GM23248 (cell line): ENCODE measurements at regions not wholly inside any gene's neighbourhood (a gene's known extent, or its start where the extent isn't known, plus 50 kb on each side); places are given as distances from the start of the nearest gene placed in this dataset.
A peak's percentile ranks its signal among the peaks of the same experiment; 100 is the strongest.

Experiments
- DNase-seq: peaks from one replicate; pipeline ENCODE4 v3.0.0-alpha.2; 2015
- H2AFZ ChIP-seq: fragments of 200-600 bp; sonication (generic); 2 replicates; pipeline ENCODE4 v1.6.1; 2016; ENCODE audit warnings: antibody characterized with exemption
- H3F3A ChIP-seq: fragments of 200-600 bp; sonication (generic); 2 replicates; pipeline ENCODE4 v1.6.1; 2016; ENCODE audit warnings: mild to moderate bottlenecking, antibody characterized with exemption, mixed run types; ENCODE audit not compliant: insufficient read depth
- H3K27ac ChIP-seq: fragments of 200-600 bp; sonication (generic); 2 replicates; pipeline ENCODE4 v1.5.1; 2016; ENCODE audit warnings: mild to moderate bottlenecking
- H3K27me3 ChIP-seq: fragments of 200-600 bp; sonication (generic); replicated peaks from 2 replicates; pipeline ENCODE4 v1.6.1; 2016; ENCODE audit warnings: mild to moderate bottlenecking; ENCODE audit not compliant: insufficient read depth
- H3K36me3 ChIP-seq: fragments of 200-600 bp; sonication (generic); 2 replicates; pipeline ENCODE4 v1.6.1; 2016; ENCODE audit warnings: low read depth, mild to moderate bottlenecking
- H3K4me1 ChIP-seq: fragments of 200-600 bp; sonication (generic); 2 replicates; pipeline ENCODE4 v1.6.1; 2016; ENCODE audit warnings: mild to moderate bottlenecking; ENCODE audit not compliant: insufficient read depth
- H3K4me2 ChIP-seq: fragments of 200-600 bp; sonication (generic); one replicate; pipeline ENCODE4 v1.6.1; 2016; ENCODE audit warnings: mild to moderate bottlenecking; ENCODE audit not compliant: unreplicated experiment
- H3K4me3 ChIP-seq: fragments of 200-600 bp; sonication (generic); 2 replicates; pipeline ENCODE4 v1.5.1; 2016; ENCODE audit warnings: mild to moderate bottlenecking
- H3K79me2 ChIP-seq: fragments of 200-600 bp; sonication (generic); 2 replicates; pipeline ENCODE4 v1.6.1; 2016; ENCODE audit warnings: mild to moderate bottlenecking; ENCODE audit not compliant: insufficient read depth
- H3K9ac ChIP-seq: fragments of 200-600 bp; sonication (generic); 2 replicates; pipeline ENCODE4 v1.6.1; 2016; ENCODE audit warnings: mild to moderate bottlenecking
- H3K9me2 ChIP-seq: fragments of 200-600 bp; sonication (generic); 2 replicates; pipeline ENCODE4 v1.6.1; 2016; ENCODE audit warnings: mixed run types, mild to moderate bottlenecking, moderate library complexity; ENCODE audit not compliant: insufficient read depth
- H3K9me3 ChIP-seq: fragments of 200-600 bp; sonication (generic); one replicate; pipeline ENCODE4 v1.6.1; 2017; ENCODE audit warnings: low read depth
- H4K20me1 ChIP-seq: fragments of 200-600 bp; sonication (generic); 2 replicates; pipeline ENCODE4 v1.6.0; 2016; ENCODE audit not compliant: insufficient read depth
- EZH2 ChIP-seq: fragments of 200-600 bp; sonication (generic); IDR thresholded peaks from 2 replicates; pipeline ENCODE4 v1.6.1; 2018; ENCODE audit warnings: antibody characterized with exemption, mild to moderate bottlenecking; ENCODE audit not compliant: insufficient read depth, poor library complexity, severe bottlenecking
- EZH2phosphoT487 ChIP-seq: fragments of 200-600 bp; sonication (generic); IDR thresholded peaks from 2 replicates; pipeline ENCODE4 v1.6.1; 2018; ENCODE audit warnings: antibody characterized with exemption, moderate library complexity, mild to moderate bottlenecking, low read depth; ENCODE audit not compliant: insufficient read depth
- WGBS, 2 experiments: methylation state at CpG; one replicate each; pipeline ENCODE4 v1.1.6; 2015 to 2017; ENCODE audit warnings: low lambda C conversion rate in 2 of 2, low coverage in 1 of 2; ENCODE audit errors: missing lambda C conversion rate in 2 of 2; 5-methylcytosine and 5-hydroxymethylcytosine counted together
- in situ Hi-C: fragments of 300-500 bp; cut with MboI; formaldehyde crosslinking; loops from 2 replicates; pipeline ENCODE4 v1.15.0; 2020

GRCh38 chr11:86728562-86728961, 56.1 kb upstream of the ME3 start:
- no peaks in the 10 kb centered on the region for H3K79me2 ChIP-seq
- H2AFZ ChIP-seq, result no peak overlapping the region
- H3K4me3 ChIP-seq, result no peak overlapping the region
- H3K9ac ChIP-seq, result no peak overlapping the region
- in situ Hi-C loops, result no loop called here
- no peaks in the 10 kb centered on the region for H3K9me3 ChIP-seq
- no peak for DNase-seq
- H3K9me2 ChIP-seq, result no peaks in the 10 kb centered on the region
- no peak overlapping the region for H3K4me2 ChIP-seq
- peaks cover 16% of the 10 kb centered on the region for H3K4me1 ChIP-seq
- TF ChIP-seq EZH2phosphoT487 (no peak), EZH2 (no peak)
- no peaks in the 10 kb centered on the region for H3K27me3 ChIP-seq
- H3K27ac ChIP-seq, result no peak overlapping the region
- H3F3A ChIP-seq, result peaks cover 8% of the 10 kb centered on the region; the same call in 1 of the 2 replicates
- no peaks in the 10 kb centered on the region for H4K20me1 ChIP-seq
- H3K36me3 ChIP-seq, result no peaks in the 10 kb centered on the region

GRCh38 chr11:86726770-86727504, 54.5 kb upstream of the ME3 start:
- in situ Hi-C loops, result no loop called here
- no peaks in the 10 kb centered on the region for H3K9me2 ChIP-seq
- no peaks in the 10 kb centered on the region for H3K79me2 ChIP-seq
- 0 out of 2 replicates have a peak, but pooled peaks cover 3% of the 10 kb centered on the region for H3K36me3 ChIP-seq
- H3K4me2 ChIP-seq, result no peak overlapping the region
- no peak overlapping the region for H2AFZ ChIP-seq
- H3K4me3 ChIP-seq, result no peak overlapping the region
- DNase-seq, result no peak
- H3K9ac ChIP-seq, result no peak overlapping the region
- H4K20me1 ChIP-seq, result no peaks in the 10 kb centered on the region
- TF ChIP-seq EZH2phosphoT487, result no peak
- TF ChIP-seq EZH2, result no peak
- no peaks in the 10 kb centered on the region for H3K9me3 ChIP-seq
- WGBS, 2 experiments, result 89 to 90% methylated on average over 5 of the region's 5 CpGs
- H3K27ac ChIP-seq, result no peak overlapping the region
- H3F3A ChIP-seq, result peaks cover 17% of the 10 kb centered on the region
- H3K4me1 ChIP-seq, result peaks cover 16% of the 10 kb centered on the region
- H3K27me3 ChIP-seq, result no peaks in the 10 kb centered on the region

DNA sequence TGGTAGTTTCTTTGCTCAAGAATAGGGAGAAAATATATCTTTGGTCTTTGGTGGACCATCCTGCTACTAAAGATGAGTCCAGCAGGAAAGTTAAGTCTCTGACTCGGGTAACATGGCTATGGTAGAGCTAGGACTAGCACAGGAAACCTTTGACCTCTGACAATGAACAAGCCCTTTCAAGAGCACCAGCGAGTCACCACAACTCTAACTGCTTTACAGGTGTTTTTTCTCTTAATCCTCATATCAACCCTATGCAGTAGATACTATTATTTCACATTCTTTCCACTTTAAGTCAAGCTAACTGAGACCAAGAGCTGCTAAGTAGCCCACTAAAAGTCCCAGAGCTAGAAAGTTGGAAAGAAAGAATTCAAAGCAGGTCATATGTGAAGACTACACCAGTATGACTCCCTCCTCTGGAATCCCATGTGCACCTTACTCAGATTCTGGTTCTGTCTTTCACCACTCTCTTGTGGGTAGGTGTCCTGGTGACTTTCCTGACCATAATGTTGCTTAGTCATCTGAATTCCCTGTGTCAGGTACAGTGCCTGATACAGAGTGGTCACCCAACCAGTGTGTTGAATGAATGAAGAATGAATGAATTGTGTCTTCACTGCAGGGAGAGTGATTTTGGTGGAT, 53.8 kb upstream of the ME3 start:
- H2AFZ ChIP-seq, result no peak overlapping the region
- 94 to 100% methylated on average over 2 of the region's 2 CpGs for WGBS, 2 experiments
- no peak overlapping the region for H3K27ac ChIP-seq
- H3F3A ChIP-seq, result peaks cover 22% of the 10 kb centered on the region
- no peaks in the 10 kb centered on the region for H4K20me1 ChIP-seq
- TF ChIP-seq EZH2phosphoT487 (no peak), EZH2 (no peak)
- 0 out of 2 replicates have a peak, but pooled peaks cover 3% of the 10 kb centered on the region for H3K36me3 ChIP-seq
- H3K4me3 ChIP-seq, result no peak overlapping the region
- no peaks in the 10 kb centered on the region for H3K9me2 ChIP-seq
- no peaks in the 10 kb centered on the region for H3K79me2 ChIP-seq
- no peaks in the 10 kb centered on the region for H3K9me3 ChIP-seq
- in situ Hi-C loops, result no loop called here
- no peaks in the 10 kb centered on the region for H3K27me3 ChIP-seq
- peaks cover 23% of the 10 kb centered on the region for H3K4me1 ChIP-seq
- H3K4me2 ChIP-seq, result no peak overlapping the region
- H3K9ac ChIP-seq, result no peak overlapping the region
- peak; percentile 30 for DNase-seq

DNA sequence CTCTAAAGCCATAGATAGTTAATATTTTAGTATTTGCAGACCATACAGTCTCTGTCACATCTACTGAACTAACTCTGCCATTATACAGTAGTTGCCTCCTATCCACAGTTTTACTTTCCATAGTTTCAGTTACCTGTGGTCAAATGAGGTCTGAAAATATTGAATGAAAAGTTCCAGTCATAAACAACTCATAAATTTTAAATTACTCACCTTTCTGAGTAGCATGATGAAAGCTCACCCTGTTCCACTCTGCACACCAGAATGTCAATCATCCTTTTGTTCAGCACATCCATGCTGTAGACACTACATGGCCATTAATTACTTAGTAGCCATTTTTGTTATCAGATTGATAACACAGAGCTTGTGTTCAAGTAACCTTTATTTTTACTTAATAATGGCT, 51.7 kb upstream of the ME3 start:
- Histone ChIP-seq H3K27me3 (no peaks in the 10 kb centered on the region), H4K20me1 (no peaks in the 10 kb centered on the region), H3K79me2 (no peaks in the 10 kb centered on the region), H3K27ac (no peak overlapping the region), H2AFZ (no peak overlapping the region), H3K9me3 (no peaks in the 10 kb centered on the region), H3F3A (peaks cover 36% of the 10 kb centered on the region), H3K4me1 (peaks cover 44% of the 10 kb centered on the region), H3K9ac (no peak overlapping the region), H3K4me3 (no peak overlapping the region), H3K36me3 (0 out of 2 replicates have a peak, but pooled peaks cover 3% of the 10 kb centered on the region), H3K4me2 (no peak overlapping the region), H3K9me2 (no peaks in the 10 kb centered on the region)
- DNase-seq, result no peak
- no peak for TF ChIP-seq EZH2
- no peak for TF ChIP-seq EZH2phosphoT487
- in situ Hi-C loops, result no loop called here

GRCh38 chr11:86723281-86723680, 50.9 kb upstream of the ME3 start:
- Histone ChIP-seq H3K9me2 (no peaks in the 10 kb centered on the region), H3K36me3 (0 out of 2 replicates have a peak, but pooled peaks cover 3% of the 10 kb centered on the region), H3K4me1 (peaks cover 48% of the 10 kb centered on the region), H3F3A (peaks cover 36% of the 10 kb centered on the region), H3K9me3 (no peaks in the 10 kb centered on the region), H3K27ac (no peak overlapping the region), H2AFZ (no peak overlapping the region), H3K27me3 (no peaks in the 10 kb centered on the region), H4K20me1 (no peaks in the 10 kb centered on the region), H3K9ac (no peak overlapping the region), H3K4me3 (no peak overlapping the region), H3K4me2 (no peak overlapping the region), H3K79me2 (no peaks in the 10 kb centered on the region)
- no peak for DNase-seq
- no peak for TF ChIP-seq EZH2phosphoT487
- TF ChIP-seq EZH2, result no peak
- WGBS, 2 experiments, result 100% methylated on average over 1 of the region's 1 CpG
- in situ Hi-C loops, result no loop called here
